GM12878 (cell line): ENCODE measurements at regions not wholly inside any gene's neighbourhood (a gene's known extent, or its start where the extent isn't known, plus 50 kb on each side); places are given as distances from the start of the nearest gene placed in this dataset.

ENCODE experiments used
- FOXM1 ChIP-seq: IDR thresholded peaks from 2 replicates; pipeline ENCODE4 v1.6.1; 2012; ENCODE audit warnings: low read depth, mild to moderate bottlenecking, inconsistent platforms, low read length, moderate library complexity
- GATAD2B ChIP-seq: fragments of 450-650 bp; conservative IDR thresholded peaks from 2 replicates; pipeline ENCODE4 v1.6.1; 2017; ENCODE audit warnings: low read depth, mild to moderate bottlenecking, moderate library complexity
- HCFC1 ChIP-seq: fragments of 150-350 bp; IDR thresholded peaks from 2 replicates; pipeline ENCODE4 v1.6.1; 2014; ENCODE audit warnings: low read length
- KDM1A ChIP-seq: fragments of 200-600 bp; sonication (generic); IDR thresholded peaks from 2 replicates; pipeline ENCODE4 v1.6.1; 2016; ENCODE audit warnings: borderline replicate concordance
- NFYA ChIP-seq: IDR thresholded peaks from 2 replicates; pipeline ENCODE4 v1.6.1; 2011; ENCODE audit warnings: low read depth, mild to moderate bottlenecking, low read length, improper control_type of control experiment, borderline replicate concordance
- RAD21 ChIP-seq: IDR thresholded peaks from 2 replicates; pipeline ENCODE4 v1.6.1; 2011; ENCODE audit warnings: mild to moderate bottlenecking, low read depth, low read length, moderate library complexity; ENCODE audit not compliant: insufficient read depth
- SMARCA5 ChIP-seq: fragments of 450-650 bp; IDR thresholded peaks from 2 replicates; pipeline ENCODE4 v1.6.1; 2017; ENCODE audit warnings: mild to moderate bottlenecking
- SREBF2 ChIP-seq: IDR thresholded peaks from 2 replicates; pipeline ENCODE4 v1.6.1; 2012; ENCODE audit warnings: mild to moderate bottlenecking, low read length
- STAT1 ChIP-seq: fragments of 450-650 bp; conservative IDR thresholded peaks from 2 replicates; pipeline ENCODE4 v1.6.1; 2014; ENCODE audit warnings: antibody characterized with exemption, mild to moderate bottlenecking
- WRNIP1 ChIP-seq: IDR thresholded peaks from 2 replicates; pipeline ENCODE4 v1.6.1; 2011; ENCODE audit warnings: low read depth, low read length, improper control_type of control experiment, borderline replicate concordance
- YY1 ChIP-seq: IDR thresholded peaks from 2 replicates; pipeline ENCODE4 v1.6.1; 2011; ENCODE audit warnings: low read depth, mild to moderate bottlenecking, low read length
- TF ChIP-seq, protein P1 (sequence below), 3 experiments: IDR thresholded peaks in 2 of 3; conservative IDR thresholded peaks in 1 of 3; 2 replicates each; pipeline ENCODE4 v1.5.1; 2011; ENCODE audit warnings: low read depth in 3 of 3, low read length in 3 of 3, mild to moderate bottlenecking in 3 of 3, control low read depth in 2 of 3, moderate library complexity in 2 of 3, inconsistent platforms in 1 of 3, mixed read lengths in 1 of 3; ENCODE audit not compliant: control insufficient read depth in 2 of 3, insufficient read depth in 1 of 3; ENCODE audit errors: extremely low read depth in 1 of 3
- TF ChIP-seq, protein P2 (sequence below): fragments of 450-650 bp; IDR thresholded peaks from 2 replicates; pipeline ENCODE4 v1.6.1; 2017; ENCODE audit warnings: mild to moderate bottlenecking, moderate library complexity
- TF ChIP-seq, protein P3 (sequence below): fragments of 450-650 bp; IDR thresholded peaks from 2 replicates; pipeline ENCODE4 v1.6.1; 2016; ENCODE audit warnings: mild to moderate bottlenecking
- TF ChIP-seq, protein P4 (sequence below): IDR thresholded peaks from 2 replicates; pipeline ENCODE4 v1.6.1; 2012; ENCODE audit warnings: mild to moderate bottlenecking, low read depth, low read length

DNA sequence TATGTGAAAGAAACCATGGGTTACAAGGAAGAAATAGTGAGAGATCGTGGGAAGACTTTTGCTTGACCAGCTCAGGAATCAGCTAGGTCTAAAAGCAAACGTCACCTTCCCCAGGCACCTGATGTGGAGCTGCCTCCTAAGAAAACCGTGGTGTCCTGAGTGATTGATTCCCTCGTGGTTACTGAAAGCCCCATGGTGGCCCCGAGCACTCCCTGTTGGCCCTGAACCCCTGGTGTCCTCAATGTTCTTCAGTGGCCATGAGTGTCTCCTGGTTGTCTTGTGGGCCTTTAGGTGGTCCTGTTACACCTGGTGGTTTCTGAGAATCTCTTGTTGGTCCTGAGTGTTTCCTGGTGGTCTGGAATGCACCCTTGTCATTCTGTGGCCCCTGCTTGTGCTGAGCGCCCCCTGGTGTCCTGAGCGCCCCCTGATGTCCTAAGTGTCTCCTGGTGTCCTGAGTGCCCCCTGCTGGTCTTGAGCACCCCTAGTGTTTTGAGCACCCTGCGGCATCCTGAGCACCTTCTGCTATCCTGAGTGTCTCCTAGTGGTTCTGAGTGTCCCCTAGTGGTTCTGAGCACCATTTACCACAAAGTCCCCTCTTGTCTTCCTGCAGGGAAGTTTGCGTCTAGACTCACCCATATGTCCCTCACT lies 518.7 kb downstream of the TMEM121 start (continued):
- TF ChIP-seq, protein P1, sequence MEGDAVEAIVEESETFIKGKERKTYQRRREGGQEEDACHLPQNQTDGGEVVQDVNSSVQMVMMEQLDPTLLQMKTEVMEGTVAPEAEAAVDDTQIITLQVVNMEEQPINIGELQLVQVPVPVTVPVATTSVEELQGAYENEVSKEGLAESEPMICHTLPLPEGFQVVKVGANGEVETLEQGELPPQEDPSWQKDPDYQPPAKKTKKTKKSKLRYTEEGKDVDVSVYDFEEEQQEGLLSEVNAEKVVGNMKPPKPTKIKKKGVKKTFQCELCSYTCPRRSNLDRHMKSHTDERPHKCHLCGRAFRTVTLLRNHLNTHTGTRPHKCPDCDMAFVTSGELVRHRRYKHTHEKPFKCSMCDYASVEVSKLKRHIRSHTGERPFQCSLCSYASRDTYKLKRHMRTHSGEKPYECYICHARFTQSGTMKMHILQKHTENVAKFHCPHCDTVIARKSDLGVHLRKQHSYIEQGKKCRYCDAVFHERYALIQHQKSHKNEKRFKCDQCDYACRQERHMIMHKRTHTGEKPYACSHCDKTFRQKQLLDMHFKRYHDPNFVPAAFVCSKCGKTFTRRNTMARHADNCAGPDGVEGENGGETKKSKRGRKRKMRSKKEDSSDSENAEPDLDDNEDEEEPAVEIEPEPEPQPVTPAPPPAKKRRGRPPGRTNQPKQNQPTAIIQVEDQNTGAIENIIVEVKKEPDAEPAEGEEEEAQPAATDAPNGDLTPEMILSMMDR (IDR thresholded peaks at IDR 0.05 in 2 of 3, conservative IDR thresholded peaks at IDR 0.05 in 1 of 3; ENCODE audit: control insufficient read depth in 2 of 3, extremely low read depth in 1 of 3, insufficient read depth in 1 of 3, low read depth in 3 of 3, low read length in 3 of 3): peak in 1 of 3 experiments; percentile 84; a peak in 3 of 6 replicates
- TF ChIP-seq, protein P2, sequence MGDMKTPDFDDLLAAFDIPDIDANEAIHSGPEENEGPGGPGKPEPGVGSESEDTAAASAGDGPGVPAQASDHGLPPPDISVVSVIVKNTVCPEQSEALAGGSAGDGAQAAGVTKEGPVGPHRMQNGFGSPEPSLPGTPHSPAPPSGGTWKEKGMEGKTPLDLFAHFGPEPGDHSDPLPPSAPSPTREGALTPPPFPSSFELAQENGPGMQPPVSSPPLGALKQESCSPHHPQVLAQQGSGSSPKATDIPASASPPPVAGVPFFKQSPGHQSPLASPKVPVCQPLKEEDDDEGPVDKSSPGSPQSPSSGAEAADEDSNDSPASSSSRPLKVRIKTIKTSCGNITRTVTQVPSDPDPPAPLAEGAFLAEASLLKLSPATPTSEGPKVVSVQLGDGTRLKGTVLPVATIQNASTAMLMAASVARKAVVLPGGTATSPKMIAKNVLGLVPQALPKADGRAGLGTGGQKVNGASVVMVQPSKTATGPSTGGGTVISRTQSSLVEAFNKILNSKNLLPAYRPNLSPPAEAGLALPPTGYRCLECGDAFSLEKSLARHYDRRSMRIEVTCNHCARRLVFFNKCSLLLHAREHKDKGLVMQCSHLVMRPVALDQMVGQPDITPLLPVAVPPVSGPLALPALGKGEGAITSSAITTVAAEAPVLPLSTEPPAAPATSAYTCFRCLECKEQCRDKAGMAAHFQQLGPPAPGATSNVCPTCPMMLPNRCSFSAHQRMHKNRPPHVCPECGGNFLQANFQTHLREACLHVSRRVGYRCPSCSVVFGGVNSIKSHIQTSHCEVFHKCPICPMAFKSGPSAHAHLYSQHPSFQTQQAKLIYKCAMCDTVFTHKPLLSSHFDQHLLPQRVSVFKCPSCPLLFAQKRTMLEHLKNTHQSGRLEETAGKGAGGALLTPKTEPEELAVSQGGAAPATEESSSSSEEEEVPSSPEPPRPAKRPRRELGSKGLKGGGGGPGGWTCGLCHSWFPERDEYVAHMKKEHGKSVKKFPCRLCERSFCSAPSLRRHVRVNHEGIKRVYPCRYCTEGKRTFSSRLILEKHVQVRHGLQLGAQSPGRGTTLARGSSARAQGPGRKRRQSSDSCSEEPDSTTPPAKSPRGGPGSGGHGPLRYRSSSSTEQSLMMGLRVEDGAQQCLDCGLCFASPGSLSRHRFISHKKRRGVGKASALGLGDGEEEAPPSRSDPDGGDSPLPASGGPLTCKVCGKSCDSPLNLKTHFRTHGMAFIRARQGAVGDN: no peak
- TF ChIP-seq KDM1A: no peak
- no peak for TF ChIP-seq FOXM1
- TF ChIP-seq STAT1: no peak
- TF ChIP-seq HCFC1: no peak
- TF ChIP-seq YY1: 0 out of 2 replicates have a peak, but pooled peaks have one; percentile 29
- TF ChIP-seq WRNIP1: no peak
- TF ChIP-seq GATAD2B: no peak
- no peak for TF ChIP-seq SMARCA5
- TF ChIP-seq NFYA: no peak
- no peak for TF ChIP-seq SREBF2
- peak; percentile 29; the same call in 1 of the 2 replicates for TF ChIP-seq RAD21
- TF ChIP-seq, protein P3, sequence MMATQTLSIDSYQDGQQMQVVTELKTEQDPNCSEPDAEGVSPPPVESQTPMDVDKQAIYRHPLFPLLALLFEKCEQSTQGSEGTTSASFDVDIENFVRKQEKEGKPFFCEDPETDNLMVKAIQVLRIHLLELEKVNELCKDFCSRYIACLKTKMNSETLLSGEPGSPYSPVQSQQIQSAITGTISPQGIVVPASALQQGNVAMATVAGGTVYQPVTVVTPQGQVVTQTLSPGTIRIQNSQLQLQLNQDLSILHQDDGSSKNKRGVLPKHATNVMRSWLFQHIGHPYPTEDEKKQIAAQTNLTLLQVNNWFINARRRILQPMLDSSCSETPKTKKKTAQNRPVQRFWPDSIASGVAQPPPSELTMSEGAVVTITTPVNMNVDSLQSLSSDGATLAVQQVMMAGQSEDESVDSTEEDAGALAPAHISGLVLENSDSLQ: no peak
- TF ChIP-seq, protein P4, sequence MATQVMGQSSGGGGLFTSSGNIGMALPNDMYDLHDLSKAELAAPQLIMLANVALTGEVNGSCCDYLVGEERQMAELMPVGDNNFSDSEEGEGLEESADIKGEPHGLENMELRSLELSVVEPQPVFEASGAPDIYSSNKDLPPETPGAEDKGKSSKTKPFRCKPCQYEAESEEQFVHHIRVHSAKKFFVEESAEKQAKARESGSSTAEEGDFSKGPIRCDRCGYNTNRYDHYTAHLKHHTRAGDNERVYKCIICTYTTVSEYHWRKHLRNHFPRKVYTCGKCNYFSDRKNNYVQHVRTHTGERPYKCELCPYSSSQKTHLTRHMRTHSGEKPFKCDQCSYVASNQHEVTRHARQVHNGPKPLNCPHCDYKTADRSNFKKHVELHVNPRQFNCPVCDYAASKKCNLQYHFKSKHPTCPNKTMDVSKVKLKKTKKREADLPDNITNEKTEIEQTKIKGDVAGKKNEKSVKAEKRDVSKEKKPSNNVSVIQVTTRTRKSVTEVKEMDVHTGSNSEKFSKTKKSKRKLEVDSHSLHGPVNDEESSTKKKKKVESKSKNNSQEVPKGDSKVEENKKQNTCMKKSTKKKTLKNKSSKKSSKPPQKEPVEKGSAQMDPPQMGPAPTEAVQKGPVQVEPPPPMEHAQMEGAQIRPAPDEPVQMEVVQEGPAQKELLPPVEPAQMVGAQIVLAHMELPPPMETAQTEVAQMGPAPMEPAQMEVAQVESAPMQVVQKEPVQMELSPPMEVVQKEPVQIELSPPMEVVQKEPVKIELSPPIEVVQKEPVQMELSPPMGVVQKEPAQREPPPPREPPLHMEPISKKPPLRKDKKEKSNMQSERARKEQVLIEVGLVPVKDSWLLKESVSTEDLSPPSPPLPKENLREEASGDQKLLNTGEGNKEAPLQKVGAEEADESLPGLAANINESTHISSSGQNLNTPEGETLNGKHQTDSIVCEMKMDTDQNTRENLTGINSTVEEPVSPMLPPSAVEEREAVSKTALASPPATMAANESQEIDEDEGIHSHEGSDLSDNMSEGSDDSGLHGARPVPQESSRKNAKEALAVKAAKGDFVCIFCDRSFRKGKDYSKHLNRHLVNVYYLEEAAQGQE: no peak
